ENCODE measurements at regions not wholly inside any gene's neighbourhood (a gene's known extent, or its start where the extent isn't known, plus 50 kb on each side); places are given as distances from the start of the nearest gene placed in this dataset.

GRCh38 chr1:188251036-188251435 is 1422.3 kb downstream of the PLA2G4A start:
- no peak for TF ChIP-seq EZH2 (optimal IDR thresholded peaks at IDR 0.05; ENCODE audit: low read depth, low read length)
- no peak for TF ChIP-seq CTCF (IDR thresholded peaks at IDR 0.05; ENCODE audit: low read length)
- TF ChIP-seq EZH2phosphoT487 (IDR thresholded peaks at IDR 0.05; ENCODE audit: low read length): no peak

Measured in MM.1S (cell line).